VCaP (cell line): ENCODE measurements at regions not wholly inside any gene's neighbourhood (a gene's known extent, or its start where the extent isn't known, plus 50 kb on each side); places are given as distances from the start of the nearest gene placed in this dataset.

ENCODE experiments used
- H3K27ac ChIP-seq: fragments of 450-650 bp; 2 replicates; pipeline ENCODE4 v1.5.1; 2017
- TF ChIP-seq, protein P1 (sequence below): fragments of 450-650 bp; conservative IDR thresholded peaks from 2 replicates; pipeline ENCODE4 v1.5.1; 2017; ENCODE audit warnings: mild to moderate bottlenecking, moderate library complexity

DNA sequence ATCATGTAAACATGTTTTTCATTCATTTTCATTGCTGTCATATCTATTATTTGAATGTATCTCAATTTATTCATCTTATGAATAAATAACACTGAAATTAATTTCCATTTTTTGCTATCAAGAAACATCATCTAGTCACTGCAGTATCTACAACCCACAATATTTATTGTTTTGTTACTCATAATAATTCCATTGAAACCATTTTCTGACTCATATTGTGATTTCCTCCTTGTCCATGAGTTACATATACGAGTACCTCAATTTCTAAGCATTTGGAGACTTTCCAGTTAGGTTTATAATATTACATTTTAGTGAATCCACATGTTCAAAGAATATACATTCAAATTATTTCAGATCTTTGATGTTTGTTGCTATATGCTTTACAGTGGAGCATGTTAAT is 1524.0 kb downstream of the SLITRK1 start:
- TF ChIP-seq, protein P1, sequence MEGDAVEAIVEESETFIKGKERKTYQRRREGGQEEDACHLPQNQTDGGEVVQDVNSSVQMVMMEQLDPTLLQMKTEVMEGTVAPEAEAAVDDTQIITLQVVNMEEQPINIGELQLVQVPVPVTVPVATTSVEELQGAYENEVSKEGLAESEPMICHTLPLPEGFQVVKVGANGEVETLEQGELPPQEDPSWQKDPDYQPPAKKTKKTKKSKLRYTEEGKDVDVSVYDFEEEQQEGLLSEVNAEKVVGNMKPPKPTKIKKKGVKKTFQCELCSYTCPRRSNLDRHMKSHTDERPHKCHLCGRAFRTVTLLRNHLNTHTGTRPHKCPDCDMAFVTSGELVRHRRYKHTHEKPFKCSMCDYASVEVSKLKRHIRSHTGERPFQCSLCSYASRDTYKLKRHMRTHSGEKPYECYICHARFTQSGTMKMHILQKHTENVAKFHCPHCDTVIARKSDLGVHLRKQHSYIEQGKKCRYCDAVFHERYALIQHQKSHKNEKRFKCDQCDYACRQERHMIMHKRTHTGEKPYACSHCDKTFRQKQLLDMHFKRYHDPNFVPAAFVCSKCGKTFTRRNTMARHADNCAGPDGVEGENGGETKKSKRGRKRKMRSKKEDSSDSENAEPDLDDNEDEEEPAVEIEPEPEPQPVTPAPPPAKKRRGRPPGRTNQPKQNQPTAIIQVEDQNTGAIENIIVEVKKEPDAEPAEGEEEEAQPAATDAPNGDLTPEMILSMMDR, result no peak
- H3K27ac ChIP-seq, result no peak overlapping the region

DNA sequence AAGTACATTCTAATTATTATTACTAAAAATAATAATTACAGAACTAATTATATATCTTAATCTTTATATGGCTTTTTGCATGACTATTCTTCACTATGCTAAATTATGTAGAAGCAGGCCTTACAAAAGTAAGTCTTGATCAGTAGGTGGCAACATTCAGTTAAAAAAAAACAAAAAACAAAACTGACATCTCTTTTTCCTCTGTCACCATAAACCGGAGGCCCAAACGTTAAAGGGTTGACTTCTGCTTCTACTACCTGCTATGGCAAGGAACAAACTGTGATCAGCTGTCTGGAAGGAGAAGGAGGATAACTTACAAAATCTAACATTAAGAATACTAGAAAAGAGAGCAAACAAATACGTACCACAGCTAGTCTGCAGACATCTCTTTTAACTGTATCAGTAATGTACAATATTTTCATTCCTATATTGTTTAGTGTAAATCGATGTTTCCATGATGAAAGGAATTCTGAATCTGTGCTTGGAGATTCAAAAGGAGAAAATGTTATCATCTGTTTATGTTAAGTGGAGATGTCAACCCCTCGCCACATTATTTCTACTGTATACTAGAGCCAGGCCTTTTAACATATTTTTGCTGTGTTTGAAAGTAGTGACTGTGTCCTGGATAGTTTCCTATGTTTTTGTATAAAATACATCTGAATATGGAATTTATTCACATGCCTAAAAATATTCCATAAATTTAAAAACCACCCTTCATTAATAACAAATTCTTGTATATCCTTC is 1525.4 kb downstream of the SLITRK1 start:
- no peak overlapping the region for H3K27ac ChIP-seq
- TF ChIP-seq, protein P1, result peak; percentile 42

DNA sequence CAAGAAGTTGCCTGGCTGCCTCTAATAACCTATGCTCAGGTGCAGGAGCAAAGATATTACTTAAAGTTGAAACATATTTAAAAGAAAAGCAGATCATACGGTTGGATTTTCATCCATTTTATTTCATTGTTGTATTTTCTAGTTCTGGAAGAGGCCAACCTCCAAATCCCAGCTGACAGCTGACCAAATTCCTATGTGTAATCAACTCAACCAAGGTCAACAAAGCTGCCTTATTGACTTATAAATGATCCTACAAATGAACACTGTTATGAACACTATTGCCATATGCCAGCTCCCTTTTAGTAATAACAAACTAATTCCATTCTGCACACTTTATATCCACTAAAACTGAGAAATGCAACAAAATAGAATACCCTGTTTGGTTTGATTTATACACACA is 1537.4 kb downstream of the SLITRK1 start:
- no peak overlapping the region for H3K27ac ChIP-seq
- TF ChIP-seq, protein P1, result no peak

DNA sequence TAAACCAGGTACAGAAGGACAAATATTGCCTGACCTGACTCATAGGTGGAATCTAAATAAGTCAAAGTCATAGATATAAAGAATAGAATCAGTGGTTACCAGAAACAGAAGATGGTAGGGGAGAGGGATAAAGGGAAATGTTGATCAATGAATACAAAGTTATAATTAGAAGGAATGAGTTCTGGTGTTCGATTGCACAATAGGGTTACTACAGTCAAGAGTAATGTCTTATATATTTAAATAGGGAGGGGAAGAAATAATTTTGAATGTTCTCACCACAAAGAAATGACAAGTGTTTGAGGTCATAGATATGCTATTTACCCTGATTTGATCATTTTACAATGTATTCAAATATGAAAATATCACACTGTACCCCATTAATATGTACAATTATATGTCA is 1541.2 kb downstream of the SLITRK1 start:
- H3K27ac ChIP-seq, result no peak overlapping the region
- TF ChIP-seq, protein P1, result no peak

DNA sequence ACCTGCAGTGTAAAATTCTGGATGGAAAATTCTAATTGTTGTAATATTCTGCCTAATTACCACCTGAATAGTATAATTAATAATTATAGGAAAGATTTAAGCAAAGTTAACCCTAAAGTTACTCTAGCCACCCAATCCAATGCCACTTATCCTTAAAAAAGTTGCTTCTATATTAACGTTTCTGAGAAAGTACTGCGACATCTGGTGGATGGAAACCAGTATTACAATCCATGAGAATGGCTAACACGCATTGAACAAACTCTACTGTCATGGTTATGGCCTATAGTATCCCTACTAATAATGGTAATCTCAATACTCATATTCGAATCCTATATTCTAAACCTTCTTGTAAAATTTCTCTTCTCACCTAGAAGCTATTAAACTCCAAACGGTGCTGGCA is 1551.8 kb downstream of the SLITRK1 start:
- TF ChIP-seq, protein P1, result peak; percentile 73

DNA sequence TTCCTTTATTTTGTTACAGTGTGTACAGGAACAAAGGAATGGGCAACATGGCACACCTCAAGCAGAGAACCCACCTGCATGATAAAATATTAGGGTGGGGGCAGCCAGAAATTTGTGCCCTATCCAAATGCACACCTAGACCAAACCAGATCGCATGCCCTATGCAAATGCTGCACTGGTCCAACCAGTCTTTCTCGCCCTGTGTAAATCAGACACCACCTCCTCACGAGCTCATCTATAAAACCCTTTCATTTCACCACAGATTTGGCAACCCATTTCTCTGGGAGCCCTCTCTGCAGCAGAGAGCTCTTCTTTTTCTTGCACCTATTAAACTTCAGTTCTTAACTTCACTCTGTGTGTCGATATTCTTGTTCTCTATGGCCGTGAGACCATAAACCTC is 1559.2 kb downstream of the SLITRK1 start:
- no peak overlapping the region for H3K27ac ChIP-seq
- TF ChIP-seq, protein P1, result no peak

More for the DNA sequence above, 1551.8 kb downstream of the SLITRK1 start:
- H3K27ac ChIP-seq, result no peak overlapping the region

DNA sequence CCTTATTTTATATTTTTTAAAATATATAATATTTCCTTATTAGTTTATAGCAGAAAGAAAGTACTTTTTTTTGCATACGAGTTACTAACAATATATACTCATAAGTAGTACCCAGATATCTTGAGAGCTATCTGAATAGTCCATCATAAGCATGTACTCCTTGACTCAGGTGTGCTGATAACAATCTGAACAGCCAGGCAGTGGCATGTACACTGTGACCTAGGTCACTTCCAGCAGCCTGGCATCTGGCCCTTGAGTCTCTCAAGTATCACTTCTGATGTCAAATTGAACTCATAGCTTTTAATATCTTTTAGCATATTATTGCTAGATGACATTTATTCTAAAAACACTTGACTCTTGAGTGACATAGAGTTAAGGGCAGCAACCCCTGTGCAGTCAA is 1576.7 kb downstream of the SLITRK1 start:
- TF ChIP-seq, protein P1, result no peak
- no peak overlapping the region for H3K27ac ChIP-seq
